NT2/D1 (cell line): ENCODE measurements at regions not wholly inside any gene's neighbourhood (a gene's known extent, or its start where the extent isn't known, plus 50 kb on each side); places are given as distances from the start of the nearest gene placed in this dataset.

ENCODE experiments used
- DNase-seq: peaks from one replicate; pipeline ENCODE4 v3.0.0-alpha.2; 2011; ENCODE audit warnings: low read depth, low spot score
- H3K27me3 ChIP-seq: 2 replicates; pipeline ENCODE4 v1.6.0; 2011; ENCODE audit warnings: mild to moderate bottlenecking; ENCODE audit not compliant: insufficient read length, insufficient read depth
- H3K36me3 ChIP-seq: 2 replicates; pipeline ENCODE4 v1.6.1; 2011; ENCODE audit warnings: mild to moderate bottlenecking, low read length, mixed read lengths; ENCODE audit not compliant: insufficient read depth, insufficient read length
- H3K4me1 ChIP-seq: 2 replicates; pipeline ENCODE4 v1.5.1; 2011; ENCODE audit not compliant: insufficient read depth, insufficient read length
- H3K4me3 ChIP-seq: 2 replicates; pipeline ENCODE4 v1.5.1; 2011; ENCODE audit warnings: low read depth; ENCODE audit not compliant: insufficient read length
- H3K9ac ChIP-seq: 2 replicates; pipeline ENCODE4 v1.6.0; 2011; ENCODE audit warnings: low read depth; ENCODE audit not compliant: insufficient read length
- H3K9me3 ChIP-seq: 2 replicates; pipeline ENCODE4 v1.5.1; 2011; ENCODE audit warnings: mild to moderate bottlenecking, low read length; ENCODE audit not compliant: insufficient read depth
- SUZ12 ChIP-seq: IDR thresholded peaks from 2 replicates; pipeline ENCODE4 v1.6.1; 2011; ENCODE audit not compliant: insufficient read length, insufficient read depth; ENCODE audit errors: extremely low read depth
- YY1 ChIP-seq: IDR thresholded peaks from 2 replicates; pipeline ENCODE4 v1.6.1; 2011; ENCODE audit not compliant: insufficient read length, insufficient read depth
- ZNF274 ChIP-seq: IDR thresholded peaks from 2 replicates; pipeline ENCODE4 v1.6.1; 2011; ENCODE audit warnings: mild to moderate bottlenecking, low read depth, low read length

- no peak overlapping the region for H3K9ac ChIP-seq
- no peaks in the 10 kb centered on the region for H3K27me3 ChIP-seq
- no peaks in the 10 kb centered on the region for H3K36me3 ChIP-seq
- H3K4me1 ChIP-seq: no peaks in the 10 kb centered on the region
- H3K4me3 ChIP-seq: no peak overlapping the region
- DNase-seq: no peak
- no peak for TF ChIP-seq ZNF274
- TF ChIP-seq YY1: no peak
- TF ChIP-seq SUZ12: no peak
- no peaks in the 10 kb centered on the region for H3K9me3 ChIP-seq
Measured at GRCh38 chr5:30524428-30524827, 669.1 kb upstream of the CDH6 start.

GRCh38 chr5:30523061-30523460 lies 670.4 kb upstream of the CDH6 start:
- Histone ChIP-seq H3K27me3 (no peaks in the 10 kb centered on the region), H3K9ac (no peak overlapping the region), H3K4me1 (no peaks in the 10 kb centered on the region), H3K9me3 (no peaks in the 10 kb centered on the region), H3K36me3 (no peaks in the 10 kb centered on the region), H3K4me3 (no peak overlapping the region)
- no peak for TF ChIP-seq SUZ12
- DNase-seq: no peak

DNA sequence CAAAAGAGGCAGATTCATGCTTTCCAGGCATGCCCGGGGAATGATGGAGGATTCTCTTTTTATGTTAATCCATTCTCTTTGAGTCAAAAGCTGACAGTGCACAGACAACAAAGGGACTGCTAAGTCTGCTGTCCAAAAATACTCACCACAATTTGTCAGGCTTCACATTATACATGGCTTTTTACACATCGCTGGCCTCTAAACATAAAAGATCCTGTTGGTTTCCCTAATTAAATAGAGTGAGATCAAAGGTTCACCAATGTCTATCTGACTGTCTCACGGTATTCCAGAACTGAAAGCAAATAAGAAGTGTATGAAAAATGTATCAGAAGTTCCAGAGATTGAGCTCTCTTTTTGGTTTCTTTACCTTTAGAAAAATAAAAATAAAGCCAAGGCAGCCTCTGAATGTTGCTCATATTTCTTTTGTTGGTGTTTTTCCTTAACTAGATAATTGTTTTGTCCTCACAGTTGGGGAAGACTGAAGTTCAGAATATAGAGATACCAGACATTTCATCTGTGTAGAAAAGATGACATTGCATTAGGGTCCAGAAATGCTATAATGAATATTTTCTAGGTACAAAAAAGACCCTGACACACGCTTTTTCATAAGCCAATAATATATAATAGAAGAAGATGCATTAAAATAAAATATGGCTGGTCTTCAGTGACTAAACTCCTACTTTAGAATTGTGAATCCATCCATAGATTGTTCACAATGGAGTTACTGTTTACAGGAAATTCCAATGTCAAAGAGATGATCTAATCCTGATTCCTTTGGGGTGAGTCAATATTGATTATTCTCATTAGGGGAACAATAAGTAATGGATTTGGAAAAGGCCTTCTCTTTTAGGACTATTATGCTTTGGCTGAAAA lies 688.2 kb upstream of the CDH6 start:
- Histone ChIP-seq H3K36me3 (no peaks in the 10 kb centered on the region), H3K9ac (no peak overlapping the region), H3K27me3 (no peaks in the 10 kb centered on the region), H3K9me3 (no peaks in the 10 kb centered on the region), H3K4me3 (no peak overlapping the region), H3K4me1 (no peaks in the 10 kb centered on the region)
- no peak for DNase-seq
- TF ChIP-seq ZNF274 (no peak), SUZ12 (no peak), YY1 (no peak)

DNA sequence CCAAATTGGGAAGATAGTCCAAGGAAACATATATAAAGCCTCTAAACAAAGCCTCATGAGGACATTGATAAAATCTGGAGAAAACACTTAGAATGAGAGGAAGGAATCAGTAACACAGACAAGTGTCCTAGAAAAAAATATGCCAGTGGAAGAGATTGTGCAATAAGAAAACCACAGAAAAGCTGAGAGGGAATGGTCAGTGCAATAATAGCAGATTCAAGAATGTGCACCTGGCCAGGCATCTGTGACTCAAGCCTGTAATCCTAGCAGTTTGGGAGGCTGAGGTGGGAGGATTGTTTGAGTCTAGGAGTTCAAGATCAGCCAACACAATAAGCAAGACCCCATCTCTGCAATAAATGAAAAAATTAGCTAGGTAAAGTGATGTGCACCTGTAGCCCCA lies 691.2 kb upstream of the CDH6 start:
- Histone ChIP-seq H3K9me3 (no peaks in the 10 kb centered on the region), H3K9ac (no peak overlapping the region), H3K4me1 (no peaks in the 10 kb centered on the region), H3K27me3 (no peaks in the 10 kb centered on the region), H3K36me3 (no peaks in the 10 kb centered on the region), H3K4me3 (no peak overlapping the region)
- DNase-seq: no peak
- no peak for TF ChIP-seq ZNF274
- TF ChIP-seq SUZ12: no peak
- no peak for TF ChIP-seq YY1

GRCh38 chr5:30501065-30501464 lies 692.4 kb upstream of the CDH6 start:
- no peak overlapping the region for H3K9ac ChIP-seq
- no peaks in the 10 kb centered on the region for H3K36me3 ChIP-seq
- H3K4me3 ChIP-seq: no peak overlapping the region
- no peak for DNase-seq
- no peaks in the 10 kb centered on the region for H3K9me3 ChIP-seq
- H3K27me3 ChIP-seq: no peaks in the 10 kb centered on the region
- no peaks in the 10 kb centered on the region for H3K4me1 ChIP-seq
- no peak for TF ChIP-seq ZNF274
- TF ChIP-seq YY1: no peak
- TF ChIP-seq SUZ12: no peak

GRCh38 chr5:30500513-30500912 lies 693.0 kb upstream of the CDH6 start:
- no peak overlapping the region for H3K4me3 ChIP-seq
- no peaks in the 10 kb centered on the region for H3K27me3 ChIP-seq
- H3K9ac ChIP-seq: no peak overlapping the region
- TF ChIP-seq ZNF274: no peak
- TF ChIP-seq SUZ12: no peak
- no peak for TF ChIP-seq YY1
- no peaks in the 10 kb centered on the region for H3K9me3 ChIP-seq
- no peaks in the 10 kb centered on the region for H3K4me1 ChIP-seq
- DNase-seq: no peak
- no peaks in the 10 kb centered on the region for H3K36me3 ChIP-seq

DNA sequence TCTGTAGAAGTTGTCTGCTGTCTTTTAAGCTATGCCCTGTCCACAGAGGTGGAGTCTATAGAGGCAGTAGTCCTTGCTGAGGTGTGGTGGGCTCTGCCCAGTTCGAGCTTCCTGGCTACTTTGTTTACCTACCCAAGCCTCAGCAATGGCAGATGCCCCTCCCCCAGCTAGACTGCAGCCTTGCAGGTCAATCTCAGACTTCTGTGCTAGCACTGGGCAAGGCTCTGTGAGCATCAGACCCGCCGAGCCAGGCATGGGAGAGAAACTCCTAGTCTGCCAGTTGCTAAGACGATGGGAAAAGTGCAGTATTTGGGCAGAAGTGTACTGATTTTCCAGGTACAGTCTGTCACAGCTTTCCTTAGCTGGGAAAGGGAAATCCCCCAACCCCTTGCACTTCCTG lies 694.1 kb upstream of the CDH6 start:
- Histone ChIP-seq H3K4me1 (no peaks in the 10 kb centered on the region), H3K4me3 (no peak overlapping the region), H3K9ac (no peak overlapping the region), H3K36me3 (no peaks in the 10 kb centered on the region), H3K9me3 (no peaks in the 10 kb centered on the region), H3K27me3 (no peaks in the 10 kb centered on the region)
- no peak for DNase-seq
- TF ChIP-seq SUZ12 (no peak), YY1 (no peak), ZNF274 (no peak)
